Activated CD8-positive, alpha-beta T cell treated with anti-CD3 and anti-CD28 coated beads, Interleukin-2, amount 10 ng/mL, durations not matched to agents 7 days and 5 days (primary cell): ENCODE measurements at regions not wholly inside any gene's neighbourhood (a gene's known extent, or its start where the extent isn't known, plus 50 kb on each side); places are given as distances from the start of the nearest gene placed in this dataset.
"Not testable (repeated sequence)": the region's sequence is repeated elsewhere in the genome, so short reads cannot be mapped to it uniquely, and the experiment has no call there.

Experiments
- ATAC-seq: fragments of 150-1000 bp; cut with Tn5 transposase; one replicate; pipeline ENCODE4 v1.10.0; 2021; ENCODE audit warnings: moderate library complexity
- CTCF ChIA-PET: fragments of 350-600 bp; sonication (Branson Sonifier 250); formaldehyde crosslinking; loops from one replicate; lab custom pipeline; 2021; ENCODE audit warnings: antibody characterized with exemption; lab: Charles Lee
- POLR2A ChIA-PET: fragments of 350-600 bp; sonication (Branson Sonifier 250); formaldehyde crosslinking; loops from one replicate; lab custom pipeline; 2021; ENCODE audit warnings: antibody characterized with exemption; lab: Charles Lee
- DNase-seq: peaks from one replicate; pipeline ENCODE4 v3.0.0-alpha.2; 2020
- H3K27ac Mint-ChIP-seq: one replicate; pipeline ENCODE4 v1.8.0; 2021; ENCODE audit warnings: mild to moderate bottlenecking, mixed read lengths
- H3K27me3 Mint-ChIP-seq: one replicate; pipeline ENCODE4 v1.8.0; 2021; ENCODE audit warnings: low read depth, mixed read lengths
- H3K36me3 Mint-ChIP-seq: one replicate; pipeline ENCODE4 v1.8.0; 2021; ENCODE audit warnings: low read depth, mixed read lengths
- H3K4me1 Mint-ChIP-seq: one replicate; pipeline ENCODE4 v1.8.0; 2021; ENCODE audit warnings: low read depth, mixed read lengths
- H3K4me3 Mint-ChIP-seq: one replicate; pipeline ENCODE4 v1.8.0; 2021; ENCODE audit warnings: mild to moderate bottlenecking, mixed read lengths
- H3K9me3 Mint-ChIP-seq: one replicate; pipeline ENCODE4 v1.8.0; 2022; ENCODE audit warnings: mixed read lengths; ENCODE audit not compliant: insufficient read depth

DNA sequence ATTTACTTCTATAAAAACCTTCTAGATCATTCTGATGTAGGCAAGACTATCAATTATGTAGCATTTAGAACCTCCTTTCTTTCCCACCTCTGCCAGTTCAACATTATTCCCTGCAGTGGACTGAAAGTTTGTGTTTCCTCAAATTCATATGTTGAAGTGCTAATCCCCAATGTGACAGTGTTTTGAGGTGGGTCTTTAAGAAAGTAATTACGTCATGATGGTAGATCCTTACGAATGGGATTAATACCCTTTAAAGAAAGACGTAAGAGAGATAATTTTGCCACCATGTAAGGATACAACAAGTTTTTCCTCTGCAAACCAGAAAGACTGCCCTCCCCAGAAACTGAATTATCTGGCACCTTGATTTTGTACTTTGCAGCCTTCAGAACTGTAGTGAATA lies 1489.7 kb upstream of the SEL1L start:
- POLR2A ChIA-PET, result no interaction called here
- no peak overlapping the region for H3K27ac Mint-ChIP-seq
- peaks cover 8% of the 10 kb centered on the region for H3K9me3 Mint-ChIP-seq

GRCh38 chr14:83041224-83041623 lies 1507.6 kb upstream of the SEL1L start:
- ATAC-seq, result no peak
- Mint-ChIP-seq H3K4me3 (no peak overlapping the region), H3K9me3 (peaks cover 18% of the 10 kb centered on the region), H3K4me1 (no peaks in the 10 kb centered on the region), H3K36me3 (no peaks in the 10 kb centered on the region), H3K27me3 (no peaks in the 10 kb centered on the region), H3K27ac (no peak overlapping the region)
- ChIA-PET CTCF (no interaction called here), POLR2A (no interaction called here)
- no peak for DNase-seq

More for the DNA sequence above, 1489.7 kb upstream of the SEL1L start:
- DNase-seq (no peak), ATAC-seq (no peak)
- H3K4me1 Mint-ChIP-seq, result no peaks in the 10 kb centered on the region
- CTCF ChIA-PET, result no interaction called here
- no peaks in the 10 kb centered on the region for H3K36me3 Mint-ChIP-seq
- no peak overlapping the region for H3K4me3 Mint-ChIP-seq
- H3K27me3 Mint-ChIP-seq, result no peaks in the 10 kb centered on the region

- DNase-seq, result no peak
- ChIA-PET CTCF (no interaction called here), POLR2A (no interaction called here)
- Mint-ChIP-seq H3K36me3 (no peaks in the 10 kb centered on the region), H3K9me3 (peaks cover 9% of the 10 kb centered on the region), H3K27me3 (no peaks in the 10 kb centered on the region), H3K27ac (no peak overlapping the region), H3K4me1 (no peaks in the 10 kb centered on the region), H3K4me3 (no peak overlapping the region)
- no peak for ATAC-seq
Observed at GRCh38 chr14:83042858-83043257, 1509.2 kb upstream of the SEL1L start.

GRCh38 chr14:83044001-83044400 lies 1510.3 kb upstream of the SEL1L start:
- Mint-ChIP-seq H3K4me3 (no peak overlapping the region), H3K36me3 (no peaks in the 10 kb centered on the region), H3K4me1 (no peaks in the 10 kb centered on the region), H3K27me3 (no peaks in the 10 kb centered on the region), H3K9me3 (peaks cover 7% of the 10 kb centered on the region), H3K27ac (no peak overlapping the region)
- DNase-seq (no peak), ATAC-seq (no peak)
- ChIA-PET CTCF (no interaction called here), POLR2A (no interaction called here)

DNA sequence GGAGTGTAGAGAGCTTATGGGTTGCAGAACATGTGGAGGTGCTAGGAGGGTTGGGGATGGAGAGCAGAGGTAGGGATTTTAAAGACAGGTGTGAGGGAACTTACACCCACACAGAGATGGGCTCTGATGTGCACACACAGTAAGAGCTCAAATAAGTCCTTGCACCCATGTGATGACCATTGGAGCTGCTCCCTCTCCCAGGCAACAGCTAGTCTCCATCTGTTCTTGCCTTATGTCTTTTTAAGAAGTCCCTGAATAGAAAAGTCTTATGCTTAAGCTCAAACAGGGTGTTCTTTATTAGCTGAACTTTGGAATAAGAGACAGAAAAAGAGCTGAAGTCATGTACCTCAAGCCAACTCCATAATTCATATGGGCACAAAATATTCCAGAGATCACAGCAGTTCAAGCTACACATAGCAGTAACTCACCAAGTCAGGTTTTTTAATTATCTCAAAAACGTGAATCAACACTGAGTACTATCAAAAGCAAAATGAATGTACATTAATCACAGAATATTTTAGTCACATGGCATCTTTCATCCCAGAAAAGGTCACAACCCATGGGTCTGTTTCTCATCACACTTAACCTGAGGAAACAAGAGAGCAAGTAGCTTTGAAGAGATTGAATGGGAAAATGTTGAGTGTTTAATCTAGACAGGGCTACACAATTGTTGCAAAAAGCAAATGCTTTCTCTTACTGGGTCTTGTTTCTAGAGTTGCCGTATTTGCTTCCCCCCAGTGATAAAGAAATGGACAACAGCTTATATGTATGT lies 1513.6 kb upstream of the SEL1L start:
- ChIA-PET POLR2A (no interaction called here), CTCF (no interaction called here)
- no peaks in the 10 kb centered on the region for H3K27me3 Mint-ChIP-seq
- ATAC-seq (no peak), DNase-seq (no peak)
- H3K9me3 Mint-ChIP-seq, result no peaks in the 10 kb centered on the region
- no peaks in the 10 kb centered on the region for H3K36me3 Mint-ChIP-seq
- no peak overlapping the region for H3K4me3 Mint-ChIP-seq
- H3K4me1 Mint-ChIP-seq, result no peaks in the 10 kb centered on the region
- no peak overlapping the region for H3K27ac Mint-ChIP-seq

- POLR2A ChIA-PET, result interaction anchor here (0.6 kb wide), 1 partner anchor 45 kb away, joined by 3 read pairs; no protein-coding TSS in a partner anchor
- Mint-ChIP-seq H3K9me3 (no peaks in the 10 kb centered on the region), H3K4me1 (no peaks in the 10 kb centered on the region), H3K27me3 (no peaks in the 10 kb centered on the region), H3K27ac (no peak overlapping the region), H3K36me3 (no peaks in the 10 kb centered on the region), H3K4me3 (no peak overlapping the region)
- ATAC-seq, result no peak
- CTCF ChIA-PET, result no interaction called here
- DNase-seq, result no peak
Observed at GRCh38 chr14:83053022-83053710, 1519.5 kb upstream of the SEL1L start.

- ATAC-seq (no peak), DNase-seq (no peak)
- no peaks in the 10 kb centered on the region for H3K4me1 Mint-ChIP-seq
- H3K4me3 Mint-ChIP-seq, result no peak overlapping the region
- H3K36me3 Mint-ChIP-seq, result no peaks in the 10 kb centered on the region
- H3K27me3 Mint-ChIP-seq, result no peaks in the 10 kb centered on the region
- no peaks in the 10 kb centered on the region for H3K9me3 Mint-ChIP-seq
- CTCF ChIA-PET, result no interaction called here
- POLR2A ChIA-PET, result no interaction called here
- no peak overlapping the region for H3K27ac Mint-ChIP-seq
Observed at GRCh38 chr14:83058068-83058467, 1524.4 kb upstream of the SEL1L start.

DNA sequence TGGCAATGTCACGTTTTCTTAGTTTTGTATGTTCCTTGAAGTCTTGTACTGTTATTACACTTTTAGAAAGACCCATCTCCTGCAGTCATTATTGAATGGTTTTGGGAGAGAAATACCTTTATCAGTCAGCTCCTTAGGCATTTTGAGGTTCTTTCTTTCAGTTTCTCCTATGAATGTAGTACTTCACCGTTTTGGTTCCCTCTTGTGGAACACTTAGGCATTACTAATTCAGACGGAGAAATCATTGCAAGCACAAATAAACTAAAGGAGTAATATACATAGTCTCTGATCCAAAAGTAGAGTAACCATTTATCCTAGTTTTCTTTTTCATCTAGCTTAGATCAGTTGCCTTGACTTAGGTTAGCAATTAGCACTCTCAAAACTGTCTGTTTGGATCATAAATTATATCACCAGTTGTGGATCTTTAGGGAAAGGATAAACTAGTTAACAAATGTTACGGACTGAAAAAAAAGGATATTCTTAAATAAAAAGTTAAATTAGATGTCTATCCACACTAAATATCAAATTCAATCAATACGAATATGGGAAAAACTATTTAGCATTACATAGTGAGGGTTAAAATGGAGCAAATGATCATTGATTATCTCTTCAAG lies 1538.3 kb upstream of the SEL1L start:
- H3K36me3 Mint-ChIP-seq, result no peaks in the 10 kb centered on the region
- no peak overlapping the region for H3K4me3 Mint-ChIP-seq
- POLR2A ChIA-PET, result no interaction called here
- ATAC-seq (no peak), DNase-seq (no peak)
- no peaks in the 10 kb centered on the region for H3K27me3 Mint-ChIP-seq
- H3K27ac Mint-ChIP-seq, result no peak overlapping the region
- H3K9me3 Mint-ChIP-seq, result peaks cover 4% of the 10 kb centered on the region
- no peaks in the 10 kb centered on the region for H3K4me1 Mint-ChIP-seq
- CTCF ChIA-PET, result no interaction called here

DNA sequence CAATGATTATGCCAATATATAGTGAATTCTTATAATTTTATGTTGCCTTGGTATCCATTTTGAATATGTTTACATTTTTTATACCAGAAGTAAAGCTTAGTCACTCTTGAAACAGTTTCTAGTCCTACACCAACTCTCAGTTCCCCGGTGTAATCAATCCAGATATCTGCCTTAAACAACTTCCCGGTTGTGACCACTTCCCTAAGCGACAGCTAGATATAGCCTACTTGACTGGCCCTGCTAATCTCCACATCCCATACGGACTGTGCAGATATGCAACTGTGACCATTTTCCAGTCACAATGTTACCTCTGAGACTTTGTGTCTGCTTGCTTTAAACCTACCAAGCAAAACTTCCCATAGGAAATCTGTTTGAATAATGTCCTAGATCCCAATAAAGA lies 1551.5 kb upstream of the SEL1L start:
- ATAC-seq, result no peak
- no peaks in the 10 kb centered on the region for H3K27me3 Mint-ChIP-seq
- H3K36me3 Mint-ChIP-seq, result no peaks in the 10 kb centered on the region
- H3K9me3 Mint-ChIP-seq, result peaks cover 5% of the 10 kb centered on the region
- CTCF ChIA-PET, result no interaction called here
- H3K4me3 Mint-ChIP-seq, result no peak overlapping the region
- POLR2A ChIA-PET, result no interaction called here
- no peak overlapping the region for H3K27ac Mint-ChIP-seq
- no peaks in the 10 kb centered on the region for H3K4me1 Mint-ChIP-seq
- no peak for DNase-seq

DNA sequence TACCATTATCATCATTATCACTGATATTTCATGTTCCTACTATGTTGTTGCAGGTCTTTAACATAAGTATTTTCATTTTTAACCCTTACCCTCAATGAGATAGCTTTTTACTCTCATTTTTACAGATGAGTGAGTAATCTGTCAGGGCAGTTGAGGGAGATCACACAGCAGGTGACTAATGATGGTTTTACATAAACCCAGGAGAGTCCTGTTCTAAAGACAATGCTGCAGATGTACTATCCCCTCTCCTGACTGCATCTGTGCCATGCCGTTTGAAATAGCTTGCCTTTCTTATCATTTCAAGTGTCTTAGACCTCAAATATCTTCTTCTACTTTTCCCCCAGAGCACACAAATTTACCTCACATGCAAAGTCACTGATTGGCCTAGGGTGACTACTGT lies 1552.1 kb upstream of the SEL1L start:
- no peak for ATAC-seq
- Mint-ChIP-seq H3K4me3 (no peak overlapping the region), H3K4me1 (no peaks in the 10 kb centered on the region), H3K36me3 (no peaks in the 10 kb centered on the region), H3K27ac (no peak overlapping the region), H3K9me3 (peaks cover 5% of the 10 kb centered on the region), H3K27me3 (no peaks in the 10 kb centered on the region)
- CTCF ChIA-PET, result no interaction called here
- no peak for DNase-seq
- POLR2A ChIA-PET, result no interaction called here

DNA sequence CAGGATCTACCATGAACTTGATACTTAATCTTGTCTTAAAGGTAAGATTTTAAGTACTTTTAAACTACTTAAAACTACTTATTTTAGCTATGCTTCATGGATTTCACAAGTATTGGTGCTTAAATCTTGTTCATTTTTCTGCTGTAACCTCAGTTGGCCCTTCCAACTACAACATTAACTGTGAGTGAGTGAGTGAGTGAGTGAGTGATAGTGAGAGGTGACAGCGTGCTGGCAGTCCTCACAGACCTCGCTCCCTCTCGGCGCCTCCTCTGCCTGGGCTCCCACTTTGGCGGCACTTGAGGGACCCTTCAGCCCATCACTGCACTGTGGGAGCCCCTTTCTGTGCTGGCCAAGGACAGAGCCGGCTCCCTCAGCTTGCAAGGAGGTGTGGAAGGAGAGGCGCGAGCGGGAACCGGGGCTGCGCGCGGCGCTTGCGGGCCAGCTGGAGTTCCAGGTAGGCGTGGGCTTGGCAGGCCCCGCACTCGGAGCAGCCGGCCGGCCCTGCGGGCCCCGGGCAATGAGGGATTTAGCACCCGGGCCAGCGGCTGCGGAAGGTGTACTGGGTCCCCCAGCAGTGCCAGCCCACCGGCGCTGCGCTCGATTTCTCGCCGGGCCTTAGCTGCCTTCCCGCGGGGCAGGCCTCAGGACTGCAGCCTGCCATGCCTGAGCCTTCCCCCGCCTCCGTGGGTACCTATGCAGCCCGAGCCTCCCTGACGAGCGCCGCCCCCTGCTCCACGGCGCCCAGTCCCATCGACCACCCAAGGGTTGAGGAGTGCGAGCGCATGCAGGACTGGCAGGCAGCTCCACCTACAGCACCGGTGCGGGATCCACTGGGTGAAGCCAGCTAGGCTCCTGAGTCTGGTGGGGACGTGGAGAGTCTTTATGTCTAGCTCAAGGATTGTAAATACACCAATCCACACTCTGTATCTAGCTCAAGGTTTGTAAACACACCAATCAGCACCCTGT lies 1558.6 kb upstream of the SEL1L start:
- DNase-seq, ATAC-seq, H3K4me1 Mint-ChIP-seq, H3K4me3 Mint-ChIP-seq, H3K27ac Mint-ChIP-seq, H3K27me3 Mint-ChIP-seq, CTCF ChIA-PET, POLR2A ChIA-PET, H3K36me3 Mint-ChIP-seq: not testable (repeated sequence)
- peaks cover 22% of the 10 kb centered on the region for H3K9me3 Mint-ChIP-seq
